DND-41 (cell line): ENCODE measurements at regions not wholly inside any gene's neighbourhood (a gene's known extent, or its start where the extent isn't known, plus 50 kb on each side); places are given as distances from the start of the nearest gene placed in this dataset.

ENCODE experiments used
- ATAC-seq: fragments of 200-7000 bp; cut with Tn5 transposase; 3 replicates; pipeline ENCODE4 v1.9.1; 2021; ENCODE audit warnings: low read depth; ENCODE audit not compliant: insufficient read depth
- DNase-seq: peaks from one replicate; pipeline ENCODE4 v3.0.0-alpha.2; 2020
- H2AFZ ChIP-seq: 2 replicates; pipeline ENCODE4 v1.6.0; 2012; ENCODE audit warnings: low read depth, low read length
- H3K27ac ChIP-seq: 2 replicates; pipeline ENCODE4 v1.5.1; 2012; ENCODE audit warnings: low read length, inconsistent platforms
- H3K27me3 ChIP-seq: fragments of 200-600 bp; sonication (generic); 2 replicates; pipeline ENCODE4 v1.6.0; 2012; ENCODE audit warnings: low read length, mild to moderate bottlenecking, inconsistent platforms; ENCODE audit not compliant: insufficient read depth, poor library complexity
- H3K36me3 ChIP-seq: 2 replicates; pipeline ENCODE4 v1.5.1; 2012; ENCODE audit warnings: low read length, inconsistent platforms; ENCODE audit not compliant: insufficient read depth
- H3K4me1 ChIP-seq: 2 replicates; pipeline ENCODE4 v1.5.1; 2012; ENCODE audit warnings: mild to moderate bottlenecking, low read length; ENCODE audit not compliant: insufficient read depth
- H3K4me2 ChIP-seq: 2 replicates; pipeline ENCODE4 v1.6.0; 2012; ENCODE audit warnings: mild to moderate bottlenecking, moderate library complexity, low read length, inconsistent platforms; ENCODE audit not compliant: insufficient read depth
- H3K4me3 ChIP-seq, 2 experiments: fragments of 200-600 bp in 1 of 2; shearing (Covaris generic) in 1 of 2; 2 replicates each; pipeline ENCODE4 v1.5.1; 2012 to 2016; ENCODE audit warnings: inconsistent platforms in 2 of 2, low read length in 2 of 2, mild to moderate bottlenecking in 2 of 2, low read depth in 1 of 2, moderate library complexity in 1 of 2
- H3K79me2 ChIP-seq: 2 replicates; pipeline ENCODE4 v1.6.0; 2012; ENCODE audit warnings: low read length, inconsistent platforms; ENCODE audit not compliant: insufficient read depth
- H3K9ac ChIP-seq: 2 replicates; pipeline ENCODE4 v1.6.0; 2012; ENCODE audit warnings: low read depth, mild to moderate bottlenecking, inconsistent platforms, low read length, moderate library complexity
- H3K9me3 ChIP-seq: 2 replicates; pipeline ENCODE4 v1.5.1; 2012; ENCODE audit warnings: low read length, moderate library complexity, mild to moderate bottlenecking, inconsistent platforms; ENCODE audit not compliant: insufficient read depth, severe bottlenecking
- H4K20me1 ChIP-seq: 2 replicates; pipeline ENCODE4 v1.6.0; 2012; ENCODE audit warnings: low read length; ENCODE audit not compliant: insufficient read depth
- EZH2 ChIP-seq: IDR thresholded peaks from 3 replicates; pipeline ENCODE4 v1.6.1; 2012; ENCODE audit warnings: borderline replicate concordance, low read depth, mild to moderate bottlenecking, moderate library complexity, low read length, inconsistent platforms; ENCODE audit not compliant: severe bottlenecking
- TF ChIP-seq, protein P1 (sequence below): IDR thresholded peaks from 2 replicates; pipeline ENCODE4 v1.5.1; 2012; ENCODE audit warnings: borderline replicate concordance, low read length, moderate library complexity, mild to moderate bottlenecking; ENCODE audit not compliant: poor library complexity, severe bottlenecking; ENCODE audit errors: extremely low read depth

DNA sequence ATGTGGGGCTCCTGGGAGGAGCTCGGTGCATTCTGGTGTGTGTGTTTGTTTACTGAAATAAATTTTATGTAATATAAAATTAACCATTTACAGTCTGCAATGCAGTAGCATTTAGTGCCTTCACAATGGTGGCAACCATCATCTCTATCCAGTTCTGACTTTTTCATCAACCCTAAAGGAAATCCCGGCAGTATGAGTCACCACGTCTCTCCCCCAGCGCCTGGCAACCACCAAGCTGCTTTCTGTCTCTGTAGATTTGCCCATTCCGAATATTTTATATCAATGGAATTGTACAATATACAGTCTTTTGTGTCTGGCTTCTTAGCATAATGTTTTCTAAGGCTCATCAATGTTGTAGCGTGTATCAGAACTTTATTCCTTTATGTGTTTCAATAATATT lies 300.5 kb downstream of the MIAT start:
- DNase-seq (no peak), ATAC-seq (no peak)
- TF ChIP-seq EZH2 = no peak
- TF ChIP-seq, protein P1, sequence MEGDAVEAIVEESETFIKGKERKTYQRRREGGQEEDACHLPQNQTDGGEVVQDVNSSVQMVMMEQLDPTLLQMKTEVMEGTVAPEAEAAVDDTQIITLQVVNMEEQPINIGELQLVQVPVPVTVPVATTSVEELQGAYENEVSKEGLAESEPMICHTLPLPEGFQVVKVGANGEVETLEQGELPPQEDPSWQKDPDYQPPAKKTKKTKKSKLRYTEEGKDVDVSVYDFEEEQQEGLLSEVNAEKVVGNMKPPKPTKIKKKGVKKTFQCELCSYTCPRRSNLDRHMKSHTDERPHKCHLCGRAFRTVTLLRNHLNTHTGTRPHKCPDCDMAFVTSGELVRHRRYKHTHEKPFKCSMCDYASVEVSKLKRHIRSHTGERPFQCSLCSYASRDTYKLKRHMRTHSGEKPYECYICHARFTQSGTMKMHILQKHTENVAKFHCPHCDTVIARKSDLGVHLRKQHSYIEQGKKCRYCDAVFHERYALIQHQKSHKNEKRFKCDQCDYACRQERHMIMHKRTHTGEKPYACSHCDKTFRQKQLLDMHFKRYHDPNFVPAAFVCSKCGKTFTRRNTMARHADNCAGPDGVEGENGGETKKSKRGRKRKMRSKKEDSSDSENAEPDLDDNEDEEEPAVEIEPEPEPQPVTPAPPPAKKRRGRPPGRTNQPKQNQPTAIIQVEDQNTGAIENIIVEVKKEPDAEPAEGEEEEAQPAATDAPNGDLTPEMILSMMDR = no peak
- no peaks in the 10 kb centered on the region for H3K4me1 ChIP-seq
- H3K27me3 ChIP-seq = peaks cover 6% of the 10 kb centered on the region
- no peak overlapping the region for H2AFZ ChIP-seq
- no peak overlapping the region for H3K27ac ChIP-seq
- H3K4me2 ChIP-seq = no peak overlapping the region
- 0 out of 2 replicates have a peak, but pooled peaks cover 2% of the 10 kb centered on the region for H4K20me1 ChIP-seq
- no peak overlapping the region for H3K9ac ChIP-seq
- H3K79me2 ChIP-seq = no peaks in the 10 kb centered on the region
- no peak overlapping the region for H3K4me3 ChIP-seq
- H3K36me3 ChIP-seq = no peaks in the 10 kb centered on the region
- H3K9me3 ChIP-seq = no peaks in the 10 kb centered on the region

DNA sequence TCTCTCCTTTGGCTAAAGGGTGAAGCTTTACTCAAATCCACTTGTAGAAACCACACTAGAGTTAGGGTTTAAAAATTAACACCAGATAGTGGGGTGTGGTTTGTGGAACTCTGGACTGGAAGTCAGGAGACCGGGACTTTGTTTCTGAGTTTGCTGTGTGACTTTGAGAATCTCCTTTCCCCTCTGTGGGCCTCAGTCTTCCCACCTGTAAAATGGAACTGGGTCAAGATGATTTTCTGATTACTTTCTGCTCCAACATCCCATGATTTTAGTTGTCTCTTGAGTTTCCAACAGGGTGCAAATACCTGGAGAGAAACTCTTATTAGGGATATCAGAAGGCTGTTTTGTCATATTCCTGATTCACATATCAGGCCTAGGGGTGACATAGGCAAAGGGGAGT lies 301.0 kb downstream of the MIAT start:
- Histone ChIP-seq H2AFZ (no peak overlapping the region), H3K36me3 (no peaks in the 10 kb centered on the region), H3K9me3 (no peaks in the 10 kb centered on the region), H3K9ac (no peak overlapping the region), H3K79me2 (no peaks in the 10 kb centered on the region), H3K4me3 (no peak overlapping the region), H3K4me2 (no peak overlapping the region), H3K27ac (no peak overlapping the region), H3K4me1 (no peaks in the 10 kb centered on the region), H3K27me3 (peaks cover 4% of the 10 kb centered on the region), H4K20me1 (0 out of 2 replicates have a peak, but pooled peaks cover 2% of the 10 kb centered on the region)
- no peak for DNase-seq
- TF ChIP-seq, protein P1 = no peak
- TF ChIP-seq EZH2 = no peak
- ATAC-seq = no peak

DNA sequence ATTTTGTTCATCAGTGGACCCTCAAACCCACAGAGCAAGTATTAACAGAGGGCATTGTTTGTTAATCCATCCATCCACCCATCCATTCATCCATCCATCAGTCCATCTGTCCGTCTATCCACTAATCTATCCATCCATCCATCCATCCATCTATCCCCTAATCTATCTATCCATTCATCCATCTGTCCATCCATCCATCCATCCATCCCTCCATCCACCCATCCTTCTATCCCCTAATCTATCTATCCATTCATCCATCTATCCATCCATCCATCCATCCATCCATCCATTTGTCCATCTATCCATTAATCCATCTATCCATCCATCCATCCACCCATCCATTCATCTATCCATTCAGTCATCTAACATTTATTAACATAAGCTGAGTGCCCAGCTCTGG lies 307.3 kb downstream of the MIAT start:
- Histone ChIP-seq H3K4me1 (no peaks in the 10 kb centered on the region), H3K36me3 (no peaks in the 10 kb centered on the region), H3K27ac (no peak overlapping the region), H2AFZ (no peak overlapping the region), H3K4me2 (no peak overlapping the region), H3K79me2 (no peaks in the 10 kb centered on the region), H3K9me3 (no peaks in the 10 kb centered on the region), H4K20me1 (no peaks in the 10 kb centered on the region), H3K4me3 (no peak overlapping the region), H3K9ac (no peak overlapping the region), H3K27me3 (no peaks in the 10 kb centered on the region)
- DNase-seq (no peak), ATAC-seq (no peak)
- no peak for TF ChIP-seq EZH2
- TF ChIP-seq, protein P1 = no peak

DNA sequence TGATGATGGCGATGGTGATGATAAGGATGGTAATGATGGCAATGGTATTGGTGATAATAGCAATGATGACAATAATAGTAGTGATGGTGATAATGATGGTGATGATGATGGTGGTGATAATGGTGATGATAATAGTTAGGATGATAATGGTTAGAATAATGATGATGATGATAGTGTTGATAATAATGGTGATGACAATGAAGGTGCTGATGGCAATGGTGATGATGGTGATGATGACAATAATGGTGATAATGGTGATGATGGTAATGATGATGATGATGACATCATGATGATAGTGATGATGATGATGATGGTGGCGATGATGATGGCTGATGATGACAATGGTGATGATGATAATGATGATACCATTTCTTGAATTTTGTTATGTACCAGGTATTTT lies 309.9 kb downstream of the MIAT start:
- Histone ChIP-seq H3K36me3 (no peaks in the 10 kb centered on the region), H4K20me1 (no peaks in the 10 kb centered on the region), H3K79me2 (no peaks in the 10 kb centered on the region), H3K9me3 (no peaks in the 10 kb centered on the region), H3K4me2 (no peak overlapping the region), H3K4me3 (no peak overlapping the region), H3K9ac (no peak overlapping the region), H3K4me1 (no peaks in the 10 kb centered on the region), H3K27me3 (no peaks in the 10 kb centered on the region), H3K27ac (no peak overlapping the region), H2AFZ (no peak overlapping the region)
- ATAC-seq (no peak), DNase-seq (no peak)
- TF ChIP-seq, protein P1 = no peak
- no peak for TF ChIP-seq EZH2
